ENCODE measurements at regions not wholly inside any gene's neighbourhood (a gene's known extent, or its start where the extent isn't known, plus 50 kb on each side); places are given as distances from the start of the nearest gene placed in this dataset.

- no peak for DNase-seq (ENCODE audit: low read depth)
Measured at GRCh38 chr5:54852007-54852406, 133.4 kb downstream of the ESM1 start.

DNA sequence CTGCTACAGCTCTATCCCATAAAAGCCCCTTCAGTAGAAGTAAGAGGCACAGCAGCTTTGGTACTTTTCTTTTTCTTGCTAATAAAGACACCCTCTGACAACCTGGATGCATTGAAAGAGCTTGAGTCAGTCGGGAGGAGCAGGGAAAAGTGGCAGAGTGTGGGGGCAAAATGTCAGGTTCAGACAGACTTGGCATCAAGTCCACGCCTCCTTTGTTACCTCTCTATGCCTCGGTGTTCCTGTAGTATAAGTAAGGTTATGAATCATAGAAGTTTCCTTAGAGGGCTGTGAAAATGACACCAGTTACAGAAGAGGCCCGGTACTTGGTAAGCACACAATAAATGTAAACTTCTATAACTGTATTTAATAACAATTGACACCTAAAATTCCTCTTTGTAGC, 133.9 kb downstream of the ESM1 start:
- DNase-seq (ENCODE audit: low read depth): no peak

DNA sequence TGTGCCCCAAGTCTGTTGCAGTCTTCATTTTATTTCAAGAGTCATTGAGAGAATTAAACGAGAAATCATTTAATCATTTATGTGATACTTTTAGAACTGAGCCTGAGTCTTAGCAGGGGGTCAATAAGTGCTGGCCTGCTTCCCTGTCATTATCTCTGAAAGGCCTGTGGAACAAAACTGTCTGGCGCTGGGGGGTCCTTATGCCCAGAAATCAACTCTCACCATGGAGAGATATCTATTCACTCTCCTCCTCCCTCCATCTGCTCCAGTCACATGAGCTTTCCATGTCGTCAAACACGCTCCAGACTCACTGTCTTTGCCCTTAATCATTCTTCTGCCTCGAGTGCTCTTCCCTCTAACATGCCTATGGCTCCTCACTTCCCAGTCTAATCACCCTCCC, 136.8 kb downstream of the ESM1 start:
- DNase-seq (ENCODE audit: low read depth): no peak

GRCh38 chr5:54845567-54845941, 139.8 kb downstream of the ESM1 start:
- DNase-seq (ENCODE audit: low read depth): no peak

DNA sequence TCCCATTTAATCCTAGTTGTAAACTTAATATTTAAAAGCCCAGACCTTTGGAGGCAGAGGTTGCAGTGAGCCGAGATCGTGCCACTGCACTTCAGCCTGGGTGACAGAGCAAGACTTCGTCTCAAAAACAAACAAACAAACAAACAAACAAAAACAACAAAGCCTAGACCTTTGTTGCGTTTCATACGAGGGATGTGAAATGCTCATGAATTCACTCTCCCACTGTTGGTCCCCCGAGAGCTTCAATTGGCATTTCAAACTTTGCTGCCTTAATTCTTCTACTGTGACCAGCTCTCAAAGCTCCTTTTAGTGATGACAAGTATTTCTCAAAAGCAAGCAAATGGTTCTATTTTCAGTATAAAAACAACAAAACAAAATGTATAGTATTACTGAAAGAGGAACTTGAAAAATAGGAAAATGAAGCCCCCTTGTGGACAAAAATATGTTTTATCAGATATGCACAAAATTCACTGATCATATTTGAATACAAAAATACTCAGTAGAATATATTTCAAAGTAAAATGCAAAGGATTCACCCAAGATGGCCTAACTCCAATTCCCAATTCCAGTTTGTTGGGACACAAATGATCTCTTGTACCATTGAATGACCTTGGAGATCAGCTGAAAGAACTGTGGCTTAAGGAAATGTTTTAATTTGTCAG, 140.4 kb downstream of the ESM1 start:
- DNase-seq (ENCODE audit: low read depth): no peak

DNA sequence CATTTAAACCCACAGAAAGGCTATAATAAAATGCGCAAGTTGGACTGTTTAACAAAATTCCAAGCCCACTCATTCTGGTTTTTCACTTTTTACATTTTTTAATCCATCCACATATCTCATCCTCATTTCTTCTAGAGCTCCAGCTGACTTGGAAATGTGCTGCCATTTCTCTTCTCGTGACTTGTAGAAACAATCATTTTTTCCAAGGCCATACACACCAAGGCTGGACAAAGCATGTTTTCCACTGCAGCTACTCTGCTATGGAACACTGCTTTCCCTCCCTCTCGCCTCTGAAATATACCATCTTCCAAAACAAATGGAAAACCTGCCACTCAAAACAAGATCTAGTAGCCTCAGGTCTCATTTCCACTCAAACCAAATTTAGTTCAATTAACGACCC, 141.1 kb downstream of the ESM1 start:
- DNase-seq (ENCODE audit: low read depth): no peak

- DNase-seq (ENCODE audit: low read depth): no peak
Measured at GRCh38 chr5:54841481-54841880, 143.9 kb downstream of the ESM1 start.

DNA sequence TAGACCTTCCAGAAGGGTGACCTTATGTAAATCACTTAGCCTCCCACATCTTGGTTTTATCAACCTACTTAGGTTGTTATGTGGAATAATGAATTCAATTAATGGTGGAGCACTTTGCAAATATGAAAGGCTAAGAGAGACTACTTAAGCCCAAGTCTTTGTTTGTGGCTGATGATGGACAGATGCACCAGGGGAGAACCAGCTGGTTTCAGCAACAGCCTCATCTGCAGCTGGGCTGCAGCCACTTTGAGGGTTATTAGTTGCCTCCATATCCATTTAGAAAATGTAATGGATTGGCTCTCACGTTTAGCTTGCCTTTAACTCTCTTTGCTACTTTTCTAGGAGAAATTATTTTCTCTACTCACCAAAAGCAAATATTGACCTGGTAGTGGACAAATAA, 146.6 kb downstream of the ESM1 start:
- DNase-seq (ENCODE audit: low read depth): no peak

- DNase-seq (ENCODE audit: low read depth): no peak
Measured at GRCh38 chr5:54837981-54838380, 147.4 kb downstream of the ESM1 start.

GRCh38 chr5:54837093-54837492, 148.3 kb downstream of the ESM1 start:
- no peak for DNase-seq (ENCODE audit: low read depth)

- no peak for DNase-seq (ENCODE audit: low read depth)
Measured at GRCh38 chr5:54835647-54836046, 149.7 kb downstream of the ESM1 start.

GRCh38 chr5:54834121-54834842, 151.1 kb downstream of the ESM1 start:
- no peak for DNase-seq (ENCODE audit: low read depth)

DNA sequence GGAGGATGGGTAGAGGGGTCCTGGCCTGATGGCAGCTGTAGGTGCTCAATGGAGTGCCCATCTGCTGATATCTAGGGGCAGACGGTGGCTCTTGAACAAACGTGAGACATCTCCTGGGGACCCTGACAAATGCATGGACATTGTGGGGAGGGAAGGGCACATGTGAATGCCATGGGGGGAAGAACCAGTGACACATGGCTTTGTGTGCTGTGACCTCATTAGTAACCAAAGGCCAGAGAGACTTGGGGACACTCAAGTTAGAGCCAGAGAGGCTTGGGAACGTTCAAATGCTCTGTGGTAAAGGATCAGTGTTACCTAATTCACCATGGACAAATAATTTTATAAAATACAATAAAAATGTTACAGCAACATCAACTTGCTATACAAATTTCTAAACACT, 151.8 kb downstream of the ESM1 start:
- DNase-seq (ENCODE audit: low read depth): no peak

GRCh38 chr5:54832858-54833257, 152.5 kb downstream of the ESM1 start:
- no peak for DNase-seq (ENCODE audit: low read depth)

GRCh38 chr5:54832045-54832444, 153.3 kb downstream of the ESM1 start:
- no peak for DNase-seq (ENCODE audit: low read depth)

DNA sequence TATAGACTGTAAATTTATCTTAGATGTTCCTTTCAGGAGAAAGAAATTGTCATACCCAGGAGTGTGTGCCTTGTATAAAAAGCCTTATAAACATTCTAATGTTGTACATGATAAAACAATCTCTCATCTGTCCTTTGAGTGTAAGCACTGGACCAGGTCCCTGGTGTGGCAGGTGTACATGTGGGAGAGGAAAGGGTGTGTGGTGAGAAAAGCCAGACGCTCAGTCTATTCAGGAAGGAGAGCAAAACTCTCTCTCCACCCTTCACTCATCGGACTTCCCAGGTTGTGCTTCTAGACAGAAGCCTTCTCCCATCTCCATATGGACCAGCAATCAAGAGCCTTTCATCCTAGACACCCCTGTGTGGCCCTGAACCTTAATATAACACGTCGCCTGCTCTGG, 154.2 kb downstream of the ESM1 start:
- no peak for DNase-seq (ENCODE audit: low read depth)

DNA sequence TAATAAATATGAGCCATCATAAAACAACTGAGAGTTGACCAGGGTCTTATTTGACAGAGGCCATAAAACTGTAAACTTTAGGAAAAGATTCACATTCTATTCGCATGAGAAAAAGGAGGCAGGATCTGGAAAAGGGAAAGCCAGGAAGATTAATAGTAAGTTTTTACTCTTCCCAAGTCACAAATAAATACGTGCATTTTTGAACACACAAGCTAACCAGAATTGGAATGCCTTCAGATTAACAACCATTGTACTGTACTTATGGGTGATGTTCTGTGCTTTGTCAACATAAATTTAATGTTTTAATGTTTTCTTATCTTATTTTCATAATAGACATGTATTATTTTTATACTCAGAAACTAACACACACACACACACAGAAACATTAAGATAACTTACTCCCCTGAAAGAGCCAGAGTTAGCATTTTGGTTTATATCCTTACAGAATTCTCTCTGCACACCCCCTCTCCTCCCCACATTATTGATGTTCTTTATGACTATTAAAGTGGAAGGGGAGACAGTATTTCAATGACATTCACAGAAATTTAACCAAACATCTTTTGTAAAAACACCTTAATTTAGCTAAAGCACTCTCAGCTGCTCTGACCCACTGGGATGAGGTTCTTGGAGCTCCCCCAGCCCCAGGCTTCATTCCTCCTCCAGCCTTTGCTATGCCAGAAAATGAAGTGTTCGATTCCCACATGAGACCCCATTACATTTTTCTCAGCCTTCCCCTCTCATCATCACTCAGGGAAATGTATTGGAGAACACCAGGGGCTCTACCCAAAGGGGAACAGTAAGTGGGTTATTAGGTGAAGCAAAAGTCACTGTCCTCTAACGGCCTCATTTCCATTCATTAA, 155.5 kb downstream of the ESM1 start:
- no peak for DNase-seq (ENCODE audit: low read depth)

DNA sequence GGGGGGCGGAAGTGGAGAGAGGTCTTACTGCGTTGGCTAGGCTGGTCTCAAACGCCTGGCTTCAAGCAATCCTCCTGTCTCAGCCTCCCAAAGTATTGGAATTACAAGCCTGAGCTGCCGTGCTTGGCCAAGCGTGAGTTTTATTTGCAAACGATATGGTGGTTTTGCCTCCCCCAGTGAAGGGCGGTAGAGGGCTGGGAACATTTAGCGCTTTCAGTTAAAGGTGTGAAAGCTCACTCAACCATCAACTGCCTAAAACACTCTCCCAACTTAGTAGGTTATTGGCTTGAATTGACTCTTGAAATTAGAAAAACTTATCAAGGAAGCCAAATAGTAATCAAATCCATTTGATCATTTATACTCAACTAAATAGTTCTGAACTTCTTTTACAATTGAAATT, 156.3 kb downstream of the ESM1 start:
- no peak for DNase-seq (ENCODE audit: low read depth)

DNA sequence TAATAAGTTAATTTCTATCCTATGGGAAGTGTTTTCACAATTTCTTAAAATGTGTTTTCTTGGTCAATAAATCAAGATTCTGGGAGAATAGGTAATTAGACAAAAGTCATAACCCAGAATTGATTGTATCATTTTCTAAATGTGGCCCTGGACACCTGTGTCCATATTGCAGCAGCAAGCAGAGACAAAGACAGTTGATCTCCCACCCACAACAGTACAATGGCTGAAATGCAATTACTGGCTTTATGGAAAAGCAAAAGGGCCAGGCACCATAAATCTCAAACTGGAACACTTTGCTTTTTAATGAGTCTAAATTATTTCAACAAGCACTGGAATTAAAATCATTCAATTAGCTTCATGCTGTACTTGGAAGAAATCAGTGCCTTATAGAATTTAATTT, 157.2 kb downstream of the ESM1 start:
- DNase-seq (ENCODE audit: low read depth): no peak

DNA sequence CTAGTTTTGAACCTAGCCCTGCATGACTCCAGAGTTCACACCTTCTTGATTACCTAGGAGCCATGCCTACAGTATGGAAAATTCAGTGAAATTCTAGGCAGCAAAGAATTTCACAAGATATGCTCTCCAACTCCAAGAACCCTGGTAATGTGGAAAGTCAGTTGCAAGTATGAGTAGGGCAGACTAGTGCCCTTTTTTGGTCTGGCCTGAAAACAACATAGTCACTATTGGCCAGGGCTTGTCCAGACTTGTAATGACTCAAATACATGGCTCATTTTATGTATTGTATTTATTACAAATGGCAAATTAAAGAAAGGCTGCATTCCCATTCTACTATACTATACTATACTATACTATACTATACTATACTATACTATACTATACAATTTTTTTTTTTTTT, 160.4 kb downstream of the ESM1 start:
- DNase-seq (ENCODE audit: low read depth): no peak

- no peak for DNase-seq (ENCODE audit: low read depth)
Measured at GRCh38 chr5:54823006-54823405, 162.4 kb downstream of the ESM1 start.

DNA sequence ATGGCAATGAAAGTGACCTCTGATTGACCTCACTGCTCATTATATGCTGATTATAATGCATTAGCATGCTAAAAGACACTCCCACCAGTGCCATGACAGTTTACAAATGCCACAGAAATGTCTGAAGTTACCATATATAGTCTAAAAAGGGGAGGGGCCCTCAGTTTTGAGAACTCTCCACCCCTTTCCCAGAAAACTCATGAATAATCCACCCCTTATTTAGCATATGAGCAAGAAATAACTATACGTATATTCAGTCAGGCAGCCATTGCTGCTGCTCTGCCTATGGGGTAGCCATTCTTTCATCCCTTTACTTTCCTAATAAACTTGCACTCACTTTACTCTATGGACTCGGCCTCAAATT, 163.1 kb downstream of the ESM1 start:
- no peak for DNase-seq (ENCODE audit: low read depth)
